ENCODE measurements at regions not wholly inside any gene's neighbourhood (a gene's known extent, or its start where the extent isn't known, plus 50 kb on each side); places are given as distances from the start of the nearest gene placed in this dataset.
A peak's percentile ranks its signal among the peaks of the same experiment; 100 is the strongest.

DNA sequence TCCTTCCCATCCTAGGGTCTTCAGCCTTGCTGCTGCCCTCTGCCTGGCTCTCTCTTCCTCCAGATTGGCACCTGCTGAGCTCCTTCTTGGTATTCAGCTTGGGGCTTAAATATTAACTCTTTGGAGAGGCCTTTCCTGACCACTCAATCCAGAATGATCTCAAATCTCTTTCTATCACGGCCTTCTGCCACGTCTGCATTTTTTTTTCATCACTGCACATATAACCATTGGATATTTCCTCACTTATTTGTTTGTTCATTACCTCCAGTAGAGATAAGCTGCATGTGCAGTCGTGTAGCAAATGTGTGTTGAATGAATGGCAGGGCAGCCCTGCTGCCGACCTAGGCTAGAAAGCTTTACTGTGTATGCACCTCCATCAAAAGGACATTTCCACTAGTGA is 51.6 kb upstream of the MPP7 start:
- peaks cover 0 to 14% (median 0%) of the 10 kb centered on the region in 3 donors for H3K4me1 ChIP-seq (ENCODE audit: control insufficient read depth in 3 of 3, insufficient read depth in 2 of 3, low read depth in 1 of 3, low read length in 2 of 3)
- H3K4me3 ChIP-seq (ENCODE audit: low read depth in 1 of 3, low read length in 3 of 3): no peak overlapping the region
- WGBS, 3 donors: 15 to 58% (median 38%) methylated on average over 4 of the region's 4 CpGs
- no peak for FAIRE-seq
- no peaks in the 10 kb centered on the region for H3K9me3 ChIP-seq (ENCODE audit: control insufficient read depth in 2 of 2, insufficient read depth in 1 of 2, low read depth in 1 of 2, low read length in 1 of 2)
- H3K27ac ChIP-seq (ENCODE audit: low read depth in 1 of 3, low read length in 2 of 3): peak overlapping the region in 1 of 3 donors; percentile 77
- no peaks in the 10 kb centered on the region for H3K36me3 ChIP-seq (ENCODE audit: control insufficient read depth in 3 of 3, insufficient read depth in 2 of 3, low read depth in 1 of 3, low read length in 3 of 3)
- peak in 1 of 2 donors; percentile 75 for DNase-seq
- H3K27me3 ChIP-seq (ENCODE audit: control insufficient read depth in 3 of 3, insufficient read depth in 3 of 3, low read length in 3 of 3): no peaks in the 10 kb centered on the region

DNA sequence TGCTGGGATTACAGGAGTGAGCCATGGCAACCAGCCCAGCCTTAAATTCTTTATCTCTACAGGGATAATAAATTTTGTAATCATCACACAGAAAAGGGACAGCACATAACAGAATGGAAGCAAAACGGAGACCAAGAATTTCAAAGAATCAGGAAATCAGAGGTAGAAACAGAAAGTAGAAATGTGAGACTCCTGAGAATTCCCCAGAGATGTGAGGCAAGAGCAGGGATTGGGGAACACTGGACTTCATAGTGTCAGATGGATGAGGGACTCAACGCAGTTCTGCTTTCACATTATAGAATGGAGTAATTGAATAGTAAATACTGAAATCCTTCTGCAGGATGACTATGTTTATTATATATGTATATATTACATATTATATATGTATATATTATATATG is 52.5 kb upstream of the MPP7 start:
- Histone ChIP-seq H3K4me3 (ENCODE audit: low read depth in 1 of 3, low read length in 3 of 3) (no peak overlapping the region), H3K4me1 (ENCODE audit: control insufficient read depth in 3 of 3, insufficient read depth in 2 of 3, low read depth in 1 of 3, low read length in 2 of 3) (peaks cover 0 to 14% (median 0%) of the 10 kb centered on the region in 3 donors), H3K27me3 (ENCODE audit: control insufficient read depth in 3 of 3, insufficient read depth in 3 of 3, low read length in 3 of 3) (no peaks in the 10 kb centered on the region), H3K36me3 (ENCODE audit: control insufficient read depth in 3 of 3, insufficient read depth in 2 of 3, low read depth in 1 of 3, low read length in 3 of 3) (no peaks in the 10 kb centered on the region), H3K9me3 (ENCODE audit: control insufficient read depth in 2 of 2, insufficient read depth in 1 of 2, low read depth in 1 of 2, low read length in 1 of 2) (no peaks in the 10 kb centered on the region), H3K27ac (ENCODE audit: low read depth in 1 of 3, low read length in 2 of 3) (peak overlapping the region in 1 of 3 donors; percentile 77)
- WGBS, 3 donors: 33 to 59% (median 44%) methylated on average over 2 of the region's 2 CpGs
- DNase-seq (peak in 1 of 2 donors; percentile 60), FAIRE-seq (no peak)

DNA sequence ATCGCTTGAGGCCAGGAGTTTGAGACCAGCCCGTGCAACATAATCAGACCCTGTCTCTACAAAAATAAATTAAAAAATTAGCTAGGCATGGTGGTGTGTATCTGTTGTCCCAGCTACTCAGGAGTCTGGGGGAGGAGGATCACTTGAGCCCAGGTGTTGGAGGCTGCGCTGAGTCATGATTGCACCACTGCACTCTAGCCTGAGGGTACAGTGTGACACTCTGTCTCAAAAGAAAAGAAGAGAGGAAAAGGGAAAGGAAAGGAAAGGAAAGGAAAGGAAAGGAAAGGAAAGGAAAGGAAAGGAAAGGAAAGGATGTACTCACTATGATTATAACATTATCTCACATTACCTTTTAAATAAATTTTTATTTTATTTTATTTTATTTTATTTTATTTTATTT is 56.5 kb upstream of the MPP7 start:
- Histone ChIP-seq H3K4me1 (ENCODE audit: control insufficient read depth in 3 of 3, insufficient read depth in 2 of 3, low read depth in 1 of 3, low read length in 2 of 3) (peaks cover 0 to 14% (median 0%) of the 10 kb centered on the region in 3 donors), H3K9me3 (ENCODE audit: control insufficient read depth in 2 of 2, insufficient read depth in 1 of 2, low read depth in 1 of 2, low read length in 1 of 2) (no peaks in the 10 kb centered on the region), H3K27me3 (ENCODE audit: control insufficient read depth in 3 of 3, insufficient read depth in 3 of 3, low read length in 3 of 3) (no peaks in the 10 kb centered on the region), H3K27ac (ENCODE audit: low read depth in 1 of 3, low read length in 2 of 3) (no peak overlapping the region), H3K36me3 (ENCODE audit: control insufficient read depth in 3 of 3, insufficient read depth in 2 of 3, low read depth in 1 of 3, low read length in 3 of 3) (no peaks in the 10 kb centered on the region), H3K4me3 (ENCODE audit: low read depth in 1 of 3, low read length in 3 of 3) (no peak overlapping the region)
- FAIRE-seq: no peak
- no peak for DNase-seq
- WGBS, 3 donors: 94 to 99% (median 98%) methylated on average over 3 of the region's 3 CpGs

DNA sequence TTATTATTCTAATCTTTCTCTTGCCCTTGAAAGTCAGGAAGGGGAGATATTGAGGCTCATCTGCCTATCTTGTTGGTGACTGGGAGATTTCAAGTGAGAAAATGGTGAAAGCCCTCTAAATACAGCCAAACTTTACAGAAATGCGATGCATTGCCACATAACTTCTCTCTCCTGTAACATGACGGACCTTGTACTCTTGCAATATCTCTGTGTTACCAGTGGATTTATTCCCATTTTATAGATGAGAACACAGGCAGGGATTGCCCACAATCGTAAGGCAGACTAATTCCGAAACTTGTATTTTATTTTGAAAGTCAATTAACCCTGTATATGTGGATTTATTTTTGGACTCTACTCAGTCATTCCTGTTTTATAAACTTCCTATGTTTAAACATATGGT is 57.3 kb upstream of the MPP7 start:
- Histone ChIP-seq H3K4me3 (ENCODE audit: low read depth in 1 of 3, low read length in 3 of 3) (no peak overlapping the region), H3K27ac (ENCODE audit: low read depth in 1 of 3, low read length in 2 of 3) (no peak overlapping the region), H3K9me3 (ENCODE audit: control insufficient read depth in 2 of 2, insufficient read depth in 1 of 2, low read depth in 1 of 2, low read length in 1 of 2) (no peaks in the 10 kb centered on the region), H3K36me3 (ENCODE audit: control insufficient read depth in 3 of 3, insufficient read depth in 2 of 3, low read depth in 1 of 3, low read length in 3 of 3) (no peaks in the 10 kb centered on the region), H3K4me1 (ENCODE audit: control insufficient read depth in 3 of 3, insufficient read depth in 2 of 3, low read depth in 1 of 3, low read length in 2 of 3) (peaks cover 0 to 8% (median 0%) of the 10 kb centered on the region in 3 donors), H3K27me3 (ENCODE audit: control insufficient read depth in 3 of 3, insufficient read depth in 3 of 3, low read length in 3 of 3) (no peaks in the 10 kb centered on the region)
- 74 to 86% (median 77%) methylated on average over 4 of the region's 4 CpGs for WGBS, 3 donors
- no peak for DNase-seq
- FAIRE-seq: no peak

DNA sequence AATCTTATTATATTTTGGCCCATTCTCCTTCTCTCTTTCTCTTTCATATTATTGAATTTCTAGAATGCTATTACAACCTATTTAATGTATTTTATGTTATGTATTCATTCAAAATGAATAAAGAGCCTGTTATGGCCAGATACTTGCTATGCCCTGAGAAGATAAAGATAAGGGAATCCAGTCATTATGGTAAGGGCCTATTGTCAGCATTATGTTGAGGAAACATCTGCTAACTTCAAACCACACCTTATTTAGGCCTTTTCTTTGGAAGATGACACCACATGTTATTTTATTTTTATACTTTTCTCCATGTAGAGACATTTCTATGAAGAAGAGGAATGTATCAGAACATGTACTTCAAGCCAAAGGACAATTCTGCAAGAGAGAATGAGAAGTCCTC is 60.5 kb upstream of the MPP7 start:
- FAIRE-seq: no peak
- Histone ChIP-seq H3K4me1 (ENCODE audit: control insufficient read depth in 3 of 3, insufficient read depth in 2 of 3, low read depth in 1 of 3, low read length in 2 of 3) (peaks cover 3 to 21% (median 3%) of the 10 kb centered on the region in 3 donors), H3K36me3 (ENCODE audit: control insufficient read depth in 3 of 3, insufficient read depth in 2 of 3, low read depth in 1 of 3, low read length in 3 of 3) (no peaks in the 10 kb centered on the region), H3K4me3 (ENCODE audit: low read depth in 1 of 3, low read length in 3 of 3) (no peak overlapping the region), H3K27ac (ENCODE audit: low read depth in 1 of 3, low read length in 2 of 3) (no peak overlapping the region), H3K9me3 (ENCODE audit: control insufficient read depth in 2 of 2, insufficient read depth in 1 of 2, low read depth in 1 of 2, low read length in 1 of 2) (no peaks in the 10 kb centered on the region), H3K27me3 (ENCODE audit: control insufficient read depth in 3 of 3, insufficient read depth in 3 of 3, low read length in 3 of 3) (no peaks in the 10 kb centered on the region)
- no peak for DNase-seq

DNA sequence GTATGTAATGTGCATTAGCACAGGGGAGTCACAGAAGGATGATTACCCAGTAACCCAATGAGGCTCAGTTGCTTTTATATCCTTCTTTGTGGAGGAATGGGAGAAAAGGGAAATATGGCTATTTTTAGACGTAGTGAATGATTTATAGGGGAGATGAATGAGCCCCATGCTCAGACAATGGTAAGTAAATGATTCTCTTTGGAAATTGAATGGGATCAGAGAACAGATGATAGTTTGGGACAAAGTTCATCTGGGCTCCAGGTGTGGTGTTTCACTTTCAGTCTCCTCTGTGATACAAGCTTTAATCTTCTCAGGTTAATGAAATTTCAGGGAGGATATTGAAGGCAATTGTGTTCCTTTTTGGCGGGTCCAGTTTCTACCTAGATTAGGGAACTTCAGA is 63.0 kb upstream of the MPP7 start:
- Histone ChIP-seq H3K27ac (ENCODE audit: low read depth in 1 of 3, low read length in 2 of 3) (peak overlapping the region; percentile 84 to 90 (median 85)), H3K27me3 (ENCODE audit: control insufficient read depth in 3 of 3, insufficient read depth in 3 of 3, low read length in 3 of 3) (no peaks in the 10 kb centered on the region), H3K36me3 (ENCODE audit: control insufficient read depth in 3 of 3, insufficient read depth in 2 of 3, low read depth in 1 of 3, low read length in 3 of 3) (no peaks in the 10 kb centered on the region), H3K9me3 (ENCODE audit: control insufficient read depth in 2 of 2, insufficient read depth in 1 of 2, low read depth in 1 of 2, low read length in 1 of 2) (no peaks in the 10 kb centered on the region), H3K4me3 (ENCODE audit: low read depth in 1 of 3, low read length in 3 of 3) (peak overlapping the region in 1 of 3 donors; percentile 8), H3K4me1 (ENCODE audit: control insufficient read depth in 3 of 3, insufficient read depth in 2 of 3, low read depth in 1 of 3, low read length in 2 of 3) (peaks cover 3 to 21% (median 3%) of the 10 kb centered on the region in 3 donors)
- DNase-seq: peak; percentile 88 to 90
- 11 to 34% (median 28%) methylated on average over 2 of the region's 2 CpGs for WGBS, 3 donors
- FAIRE-seq: no peak

DNA sequence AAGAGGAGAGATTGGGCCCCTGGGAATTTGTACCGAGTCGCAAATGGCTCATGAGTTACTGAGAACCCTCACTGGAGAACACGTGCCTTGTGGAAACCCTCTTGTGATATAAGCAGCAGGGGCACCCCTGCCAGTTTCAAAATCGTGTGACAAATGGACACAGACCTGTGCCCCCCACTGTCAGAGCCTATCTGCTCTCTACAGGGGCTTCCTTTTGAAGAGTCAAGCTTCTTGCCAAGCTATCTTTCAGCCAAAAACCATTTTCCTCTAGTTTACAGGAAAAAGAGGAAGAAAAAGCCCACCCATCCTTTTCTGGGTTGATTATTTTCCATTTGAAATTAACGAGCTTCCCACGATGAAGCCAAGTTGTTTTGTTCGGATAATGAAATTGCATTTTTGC is 64.1 kb upstream of the MPP7 start:
- FAIRE-seq (no peak), DNase-seq (no peak)
- Histone ChIP-seq H3K36me3 (ENCODE audit: control insufficient read depth in 3 of 3, insufficient read depth in 2 of 3, low read depth in 1 of 3, low read length in 3 of 3) (no peaks in the 10 kb centered on the region), H3K9me3 (ENCODE audit: control insufficient read depth in 2 of 2, insufficient read depth in 1 of 2, low read depth in 1 of 2, low read length in 1 of 2) (no peaks in the 10 kb centered on the region), H3K4me1 (ENCODE audit: control insufficient read depth in 3 of 3, insufficient read depth in 2 of 3, low read depth in 1 of 3, low read length in 2 of 3) (peaks cover 3 to 21% (median 3%) of the 10 kb centered on the region in 3 donors), H3K27me3 (ENCODE audit: control insufficient read depth in 3 of 3, insufficient read depth in 3 of 3, low read length in 3 of 3) (no peaks in the 10 kb centered on the region), H3K4me3 (ENCODE audit: low read depth in 1 of 3, low read length in 3 of 3) (no peak overlapping the region), H3K27ac (ENCODE audit: low read depth in 1 of 3, low read length in 2 of 3) (no peak overlapping the region)
- 66 to 93% (median 87%) methylated on average over 7 of the region's 7 CpGs for WGBS, 3 donors

DNA sequence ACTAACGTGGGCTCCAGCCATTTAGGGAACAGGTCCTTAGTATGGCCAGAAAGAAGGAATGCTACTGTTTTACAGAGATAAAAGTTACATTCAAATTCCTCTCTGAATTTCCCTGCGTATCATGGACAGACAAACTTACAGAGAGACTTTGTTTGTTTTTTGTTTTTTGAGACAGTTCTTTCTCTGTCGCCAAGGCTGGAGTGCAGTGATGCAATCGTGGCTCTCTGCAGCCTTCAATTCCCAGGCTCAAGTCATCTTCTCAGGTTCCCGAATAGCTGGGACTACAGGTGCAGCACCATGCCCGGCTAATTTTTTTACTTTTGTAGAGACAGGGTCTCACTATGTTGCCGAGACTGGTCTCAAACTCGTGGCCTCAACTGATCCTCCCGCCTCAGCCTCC is 64.5 kb upstream of the MPP7 start:
- FAIRE-seq: no peak
- Histone ChIP-seq H3K27ac (ENCODE audit: low read depth in 1 of 3, low read length in 2 of 3) (peak overlapping the region; percentile 39 to 59 (median 50)), H3K27me3 (ENCODE audit: control insufficient read depth in 3 of 3, insufficient read depth in 3 of 3, low read length in 3 of 3) (no peaks in the 10 kb centered on the region), H3K4me3 (ENCODE audit: low read depth in 1 of 3, low read length in 3 of 3) (no peak overlapping the region), H3K4me1 (ENCODE audit: control insufficient read depth in 3 of 3, insufficient read depth in 2 of 3, low read depth in 1 of 3, low read length in 2 of 3) (peaks cover 3 to 21% (median 3%) of the 10 kb centered on the region in 3 donors), H3K36me3 (ENCODE audit: control insufficient read depth in 3 of 3, insufficient read depth in 2 of 3, low read depth in 1 of 3, low read length in 3 of 3) (no peaks in the 10 kb centered on the region), H3K9me3 (ENCODE audit: control insufficient read depth in 2 of 2, insufficient read depth in 1 of 2, low read depth in 1 of 2, low read length in 1 of 2) (no peaks in the 10 kb centered on the region)
- 76 to 95% (median 90%) methylated on average over 9 of the region's 9 CpGs for WGBS, 3 donors
- no peak for DNase-seq

DNA sequence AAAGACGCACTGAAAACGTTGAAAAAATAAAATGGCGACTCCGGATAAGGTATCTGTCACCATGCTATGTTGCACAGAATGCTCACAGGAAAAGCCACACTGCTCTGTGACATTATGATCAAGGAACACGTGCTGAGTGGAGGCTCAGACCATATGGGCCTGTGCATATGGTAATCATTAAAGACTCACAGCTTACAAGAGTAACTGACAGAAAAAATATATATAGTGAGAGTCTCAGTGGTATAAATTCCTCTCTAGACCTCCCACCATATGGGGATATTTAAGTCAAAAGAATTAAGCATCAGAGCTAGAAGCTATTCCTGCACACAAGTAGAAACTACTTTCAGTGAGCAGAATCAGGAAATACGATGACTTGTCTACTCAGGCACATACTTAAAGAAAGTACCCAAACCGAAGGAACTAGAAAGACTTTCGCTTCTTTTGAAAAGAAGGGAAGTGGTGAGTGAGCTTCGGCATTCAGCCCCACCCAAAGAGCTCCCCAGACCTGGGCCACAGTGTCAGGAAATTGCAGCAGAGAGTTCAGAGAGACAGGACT is 65.1 kb upstream of the MPP7 start:
- FAIRE-seq: no peak

More for the DNA sequence above, 65.1 kb upstream of the MPP7 start:
- WGBS, 3 donors: 50 to 64% (median 51%) methylated on average over 9 of the region's 9 CpGs
- peaks cover 3 to 21% (median 3%) of the 10 kb centered on the region in 3 donors for H3K4me1 ChIP-seq (ENCODE audit: control insufficient read depth in 3 of 3, insufficient read depth in 2 of 3, low read depth in 1 of 3, low read length in 2 of 3)
- no peaks in the 10 kb centered on the region for H3K27me3 ChIP-seq (ENCODE audit: control insufficient read depth in 3 of 3, insufficient read depth in 3 of 3, low read length in 3 of 3)
- DNase-seq: peak; percentile 56 to 61
- H3K36me3 ChIP-seq (ENCODE audit: control insufficient read depth in 3 of 3, insufficient read depth in 2 of 3, low read depth in 1 of 3, low read length in 3 of 3): no peaks in the 10 kb centered on the region
- H3K4me3 ChIP-seq (ENCODE audit: low read depth in 1 of 3, low read length in 3 of 3): no peak overlapping the region
- H3K27ac ChIP-seq (ENCODE audit: low read depth in 1 of 3, low read length in 2 of 3): peak overlapping the region; percentile 39 to 59 (median 50)
- no peaks in the 10 kb centered on the region for H3K9me3 ChIP-seq (ENCODE audit: control insufficient read depth in 2 of 2, insufficient read depth in 1 of 2, low read depth in 1 of 2, low read length in 1 of 2)
